ENCODE measurements at regions not wholly inside any gene's neighbourhood (a gene's known extent, or its start where the extent isn't known, plus 50 kb on each side); places are given as distances from the start of the nearest gene placed in this dataset.

- TF ChIP-seq, protein P1, sequence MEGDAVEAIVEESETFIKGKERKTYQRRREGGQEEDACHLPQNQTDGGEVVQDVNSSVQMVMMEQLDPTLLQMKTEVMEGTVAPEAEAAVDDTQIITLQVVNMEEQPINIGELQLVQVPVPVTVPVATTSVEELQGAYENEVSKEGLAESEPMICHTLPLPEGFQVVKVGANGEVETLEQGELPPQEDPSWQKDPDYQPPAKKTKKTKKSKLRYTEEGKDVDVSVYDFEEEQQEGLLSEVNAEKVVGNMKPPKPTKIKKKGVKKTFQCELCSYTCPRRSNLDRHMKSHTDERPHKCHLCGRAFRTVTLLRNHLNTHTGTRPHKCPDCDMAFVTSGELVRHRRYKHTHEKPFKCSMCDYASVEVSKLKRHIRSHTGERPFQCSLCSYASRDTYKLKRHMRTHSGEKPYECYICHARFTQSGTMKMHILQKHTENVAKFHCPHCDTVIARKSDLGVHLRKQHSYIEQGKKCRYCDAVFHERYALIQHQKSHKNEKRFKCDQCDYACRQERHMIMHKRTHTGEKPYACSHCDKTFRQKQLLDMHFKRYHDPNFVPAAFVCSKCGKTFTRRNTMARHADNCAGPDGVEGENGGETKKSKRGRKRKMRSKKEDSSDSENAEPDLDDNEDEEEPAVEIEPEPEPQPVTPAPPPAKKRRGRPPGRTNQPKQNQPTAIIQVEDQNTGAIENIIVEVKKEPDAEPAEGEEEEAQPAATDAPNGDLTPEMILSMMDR (IDR thresholded peaks at IDR 0.05), result no peak
- TF ChIP-seq, protein P2, sequence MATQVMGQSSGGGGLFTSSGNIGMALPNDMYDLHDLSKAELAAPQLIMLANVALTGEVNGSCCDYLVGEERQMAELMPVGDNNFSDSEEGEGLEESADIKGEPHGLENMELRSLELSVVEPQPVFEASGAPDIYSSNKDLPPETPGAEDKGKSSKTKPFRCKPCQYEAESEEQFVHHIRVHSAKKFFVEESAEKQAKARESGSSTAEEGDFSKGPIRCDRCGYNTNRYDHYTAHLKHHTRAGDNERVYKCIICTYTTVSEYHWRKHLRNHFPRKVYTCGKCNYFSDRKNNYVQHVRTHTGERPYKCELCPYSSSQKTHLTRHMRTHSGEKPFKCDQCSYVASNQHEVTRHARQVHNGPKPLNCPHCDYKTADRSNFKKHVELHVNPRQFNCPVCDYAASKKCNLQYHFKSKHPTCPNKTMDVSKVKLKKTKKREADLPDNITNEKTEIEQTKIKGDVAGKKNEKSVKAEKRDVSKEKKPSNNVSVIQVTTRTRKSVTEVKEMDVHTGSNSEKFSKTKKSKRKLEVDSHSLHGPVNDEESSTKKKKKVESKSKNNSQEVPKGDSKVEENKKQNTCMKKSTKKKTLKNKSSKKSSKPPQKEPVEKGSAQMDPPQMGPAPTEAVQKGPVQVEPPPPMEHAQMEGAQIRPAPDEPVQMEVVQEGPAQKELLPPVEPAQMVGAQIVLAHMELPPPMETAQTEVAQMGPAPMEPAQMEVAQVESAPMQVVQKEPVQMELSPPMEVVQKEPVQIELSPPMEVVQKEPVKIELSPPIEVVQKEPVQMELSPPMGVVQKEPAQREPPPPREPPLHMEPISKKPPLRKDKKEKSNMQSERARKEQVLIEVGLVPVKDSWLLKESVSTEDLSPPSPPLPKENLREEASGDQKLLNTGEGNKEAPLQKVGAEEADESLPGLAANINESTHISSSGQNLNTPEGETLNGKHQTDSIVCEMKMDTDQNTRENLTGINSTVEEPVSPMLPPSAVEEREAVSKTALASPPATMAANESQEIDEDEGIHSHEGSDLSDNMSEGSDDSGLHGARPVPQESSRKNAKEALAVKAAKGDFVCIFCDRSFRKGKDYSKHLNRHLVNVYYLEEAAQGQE (IDR thresholded peaks at IDR 0.05; ENCODE audit: insufficient read depth in 1 of 2, low read depth in 2 of 2, low read length in 1 of 2), result no peak
These were observed 457.0 kb upstream of the ALCAM start for GRCh38 chr3:104909721-104910120.
